SU-DHL-6 (cell line): ENCODE measurements at regions not wholly inside any gene's neighbourhood (a gene's known extent, or its start where the extent isn't known, plus 50 kb on each side); places are given as distances from the start of the nearest gene placed in this dataset.

Experiments
- CTCF ChIP-seq: fragments of 200-600 bp; sonication (generic); IDR thresholded peaks from one replicate; pipeline ENCODE4 v1.5.1; 2017; ENCODE audit warnings: antibody characterized with exemption, mild to moderate bottlenecking, low read length, moderate library complexity; ENCODE audit not compliant: insufficient read depth, poor library complexity, severe bottlenecking
- EZH2phosphoT487 ChIP-seq: fragments of 200-600 bp; sonication (generic), shearing (Covaris generic); conservative IDR thresholded peaks from 2 replicates; pipeline ENCODE4 v1.6.1; 2018; ENCODE audit warnings: mild to moderate bottlenecking, antibody characterized with exemption, low read length, moderate library complexity, mixed read lengths

DNA sequence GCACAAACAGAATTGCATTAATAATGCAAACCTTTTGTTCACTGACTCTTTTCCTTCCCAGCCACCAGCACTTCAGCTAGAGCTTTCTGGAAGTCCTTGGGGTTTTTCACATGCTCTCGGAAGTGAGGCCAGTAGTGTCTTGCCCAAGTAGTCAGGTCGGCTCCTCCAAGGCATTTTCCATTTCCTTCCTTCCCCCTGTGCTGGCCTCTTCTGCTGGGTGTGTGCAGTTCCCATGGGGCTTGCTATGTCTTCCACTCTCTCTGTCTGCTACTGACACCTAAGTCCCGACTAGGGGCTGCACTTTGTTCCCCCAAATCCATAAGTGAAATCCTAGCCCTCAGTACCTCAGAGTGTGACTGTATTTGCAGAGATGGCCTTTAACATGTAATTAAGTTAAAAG is 175.6 kb upstream of the BMPER start:
- no peak for TF ChIP-seq CTCF
- no peak for TF ChIP-seq EZH2phosphoT487
